ENCODE measurements at regions not wholly inside any gene's neighbourhood (a gene's known extent, or its start where the extent isn't known, plus 50 kb on each side); places are given as distances from the start of the nearest gene placed in this dataset.

DNA sequence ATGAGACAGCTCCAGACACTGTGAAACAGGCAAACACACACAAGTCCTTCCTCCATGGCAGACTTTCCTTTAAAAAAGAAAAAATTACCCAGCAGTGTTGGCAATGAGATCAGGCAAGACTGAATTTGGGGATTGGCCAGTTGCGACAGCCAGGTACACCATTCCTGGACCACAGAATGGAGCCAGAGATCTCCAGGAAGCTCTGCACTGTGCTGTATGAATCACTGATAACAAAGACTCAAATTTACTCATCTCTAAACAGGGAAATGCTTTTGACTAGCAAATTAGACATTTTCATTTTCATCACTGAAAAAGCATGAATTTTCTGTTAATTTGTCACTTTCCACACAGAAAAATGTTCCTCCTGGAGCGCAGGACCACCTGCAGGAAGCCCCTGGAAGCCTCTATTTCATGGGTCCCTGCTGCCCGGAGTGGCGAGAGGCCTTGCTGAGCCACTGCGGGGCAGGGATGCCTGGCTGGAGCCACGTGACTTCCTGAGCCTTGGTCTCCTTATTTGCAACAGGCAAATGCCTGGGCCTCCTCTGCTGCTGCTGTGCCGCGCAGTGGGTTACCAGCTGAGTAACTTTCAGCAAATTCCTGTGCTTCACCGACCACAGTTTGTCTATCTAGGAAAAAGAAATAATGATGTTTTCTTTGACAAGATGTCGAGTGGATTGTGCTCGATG lies 185.9 kb upstream of the ZNF618 start:
- Mint-ChIP-seq H3K4me1 (no peaks in the 10 kb centered on the region), H3K27ac (no peak overlapping the region), H3K9me3 (no peaks in the 10 kb centered on the region), H3K27me3 (ENCODE audit: low read depth) (peaks cover 56% of the 10 kb centered on the region), H3K36me3 (ENCODE audit: low read depth) (no peaks in the 10 kb centered on the region), H3K4me3 (no peak overlapping the region)
- TF ChIP-seq, protein P1, sequence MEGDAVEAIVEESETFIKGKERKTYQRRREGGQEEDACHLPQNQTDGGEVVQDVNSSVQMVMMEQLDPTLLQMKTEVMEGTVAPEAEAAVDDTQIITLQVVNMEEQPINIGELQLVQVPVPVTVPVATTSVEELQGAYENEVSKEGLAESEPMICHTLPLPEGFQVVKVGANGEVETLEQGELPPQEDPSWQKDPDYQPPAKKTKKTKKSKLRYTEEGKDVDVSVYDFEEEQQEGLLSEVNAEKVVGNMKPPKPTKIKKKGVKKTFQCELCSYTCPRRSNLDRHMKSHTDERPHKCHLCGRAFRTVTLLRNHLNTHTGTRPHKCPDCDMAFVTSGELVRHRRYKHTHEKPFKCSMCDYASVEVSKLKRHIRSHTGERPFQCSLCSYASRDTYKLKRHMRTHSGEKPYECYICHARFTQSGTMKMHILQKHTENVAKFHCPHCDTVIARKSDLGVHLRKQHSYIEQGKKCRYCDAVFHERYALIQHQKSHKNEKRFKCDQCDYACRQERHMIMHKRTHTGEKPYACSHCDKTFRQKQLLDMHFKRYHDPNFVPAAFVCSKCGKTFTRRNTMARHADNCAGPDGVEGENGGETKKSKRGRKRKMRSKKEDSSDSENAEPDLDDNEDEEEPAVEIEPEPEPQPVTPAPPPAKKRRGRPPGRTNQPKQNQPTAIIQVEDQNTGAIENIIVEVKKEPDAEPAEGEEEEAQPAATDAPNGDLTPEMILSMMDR (IDR thresholded peaks at IDR 0.05; ENCODE audit: unreplicated experiment in 3 of 3), result no peak

DNA sequence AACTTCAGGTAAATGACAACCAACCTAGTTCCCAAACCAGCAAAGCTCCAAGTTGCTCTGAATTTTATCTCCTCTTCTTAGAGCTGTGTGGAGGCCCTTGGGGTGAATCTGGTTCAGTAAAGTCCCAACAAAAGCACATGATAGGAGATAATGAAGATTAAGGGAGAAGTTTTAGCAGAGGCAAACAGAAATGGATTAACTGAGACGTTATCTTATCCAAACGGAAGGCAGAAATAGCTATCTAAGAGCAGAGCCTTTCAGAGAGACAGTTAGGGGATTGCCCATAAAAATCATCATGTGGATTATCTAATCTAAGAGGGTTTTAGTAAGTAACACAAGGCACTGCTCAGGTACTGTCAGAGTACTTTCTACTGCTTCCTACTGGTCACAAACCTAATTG lies 183.9 kb upstream of the ZNF618 start:
- TF ChIP-seq, protein P1 (IDR thresholded peaks at IDR 0.05; ENCODE audit: unreplicated experiment in 3 of 3), result no peak
- Mint-ChIP-seq H3K27ac (no peak overlapping the region), H3K9me3 (peaks cover 2% of the 10 kb centered on the region), H3K36me3 (ENCODE audit: low read depth) (no peaks in the 10 kb centered on the region), H3K4me3 (no peak overlapping the region), H3K27me3 (ENCODE audit: low read depth) (peaks cover 42% of the 10 kb centered on the region), H3K4me1 (no peaks in the 10 kb centered on the region)

DNA sequence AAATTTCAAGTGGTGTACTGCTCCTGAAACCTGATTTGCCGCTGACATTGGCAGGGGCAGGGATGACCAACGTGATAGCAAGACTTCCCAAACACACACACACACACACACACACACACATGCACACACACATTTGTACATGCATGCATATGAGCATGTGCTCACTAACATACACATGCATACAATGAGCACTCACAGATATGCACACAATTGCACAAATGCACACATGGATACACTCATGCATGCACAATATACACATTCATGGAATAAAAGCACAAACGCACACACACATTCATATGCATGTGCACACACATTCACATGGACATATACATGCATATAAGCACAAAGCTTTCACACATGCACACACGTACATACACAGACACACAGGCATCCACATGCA lies 181.2 kb upstream of the ZNF618 start:
- TF ChIP-seq, protein P1 (IDR thresholded peaks at IDR 0.05; ENCODE audit: unreplicated experiment in 3 of 3), result no peak
- H3K27me3 Mint-ChIP-seq (ENCODE audit: low read depth), result peaks cover 21% of the 10 kb centered on the region
- no peak overlapping the region for H3K4me3 Mint-ChIP-seq
- no peak overlapping the region for H3K27ac Mint-ChIP-seq
- peaks cover 2% of the 10 kb centered on the region for H3K9me3 Mint-ChIP-seq
- no peaks in the 10 kb centered on the region for H3K4me1 Mint-ChIP-seq
- no peaks in the 10 kb centered on the region for H3K36me3 Mint-ChIP-seq (ENCODE audit: low read depth)

DNA sequence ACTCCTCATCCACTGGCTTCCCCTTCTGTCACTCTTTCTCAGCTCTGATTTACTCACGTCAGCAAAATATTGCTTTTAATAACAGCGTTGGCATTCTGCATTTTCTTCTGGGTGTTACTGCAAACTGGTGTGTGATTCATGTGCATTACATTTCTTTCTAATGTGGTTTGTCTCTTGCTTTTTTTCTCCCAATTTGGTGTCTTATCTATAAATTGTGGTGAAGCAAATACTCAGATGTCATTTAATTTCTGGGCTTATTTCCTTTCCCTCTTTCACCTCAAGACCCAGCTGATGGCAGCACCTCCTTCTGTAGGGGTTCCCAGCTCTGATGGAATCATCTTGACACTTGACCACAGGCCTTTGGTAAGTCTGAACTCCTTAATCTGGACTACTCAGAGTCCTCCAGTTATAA lies 180.7 kb upstream of the ZNF618 start:
- Mint-ChIP-seq H3K27me3 (ENCODE audit: low read depth) (peaks cover 19% of the 10 kb centered on the region), H3K4me1 (no peaks in the 10 kb centered on the region), H3K36me3 (ENCODE audit: low read depth) (no peaks in the 10 kb centered on the region), H3K9me3 (peaks cover 2% of the 10 kb centered on the region), H3K4me3 (no peak overlapping the region), H3K27ac (no peak overlapping the region)
- TF ChIP-seq, protein P1 (IDR thresholded peaks at IDR 0.05; ENCODE audit: unreplicated experiment in 3 of 3), result no peak

DNA sequence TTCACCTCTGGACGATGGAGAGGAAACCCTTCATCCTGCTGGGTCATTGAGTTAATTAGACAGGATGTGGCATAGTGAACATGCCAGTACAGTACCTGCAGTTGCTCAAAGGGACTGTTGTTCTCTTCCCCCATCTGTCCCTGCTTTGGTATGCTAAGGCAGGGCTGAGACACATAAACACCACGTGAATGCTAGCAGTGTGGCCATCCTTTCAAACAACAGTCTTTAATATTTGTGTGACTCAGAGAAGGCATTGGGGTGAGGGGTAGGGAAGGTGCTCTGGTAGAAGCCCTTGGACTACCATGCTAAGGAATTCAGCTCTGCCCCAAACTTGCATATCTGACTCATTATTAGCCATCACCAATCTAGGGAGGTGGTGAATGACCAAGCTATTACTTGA lies 180.2 kb upstream of the ZNF618 start:
- Mint-ChIP-seq H3K27ac (no peak overlapping the region), H3K4me1 (no peaks in the 10 kb centered on the region), H3K27me3 (ENCODE audit: low read depth) (peaks cover 18% of the 10 kb centered on the region), H3K4me3 (no peak overlapping the region), H3K36me3 (ENCODE audit: low read depth) (no peaks in the 10 kb centered on the region), H3K9me3 (peaks cover 2% of the 10 kb centered on the region)
- TF ChIP-seq, protein P1 (IDR thresholded peaks at IDR 0.05; ENCODE audit: unreplicated experiment in 3 of 3), result no peak
